H9 (cell line): ENCODE measurements at regions not wholly inside any gene's neighbourhood (a gene's known extent, or its start where the extent isn't known, plus 50 kb on each side); places are given as distances from the start of the nearest gene placed in this dataset.
A peak's percentile ranks its signal among the peaks of the same experiment; 100 is the strongest.

Experiments used
- DNase-seq: peaks from one replicate; pipeline ENCODE4 v3.0.0-alpha.2; 2017
- H2AFZ ChIP-seq: one replicate; pipeline ENCODE4 v1.6.1; 2013; ENCODE audit warnings: mild to moderate bottlenecking, low read length, control low read depth, moderate library complexity
- H2AK5ac ChIP-seq: 2 replicates; pipeline ENCODE4 v1.6.1; 2013; ENCODE audit warnings: low read length, control low read depth, mixed read lengths; ENCODE audit not compliant: insufficient read length
- H2BK120ac ChIP-seq: one replicate; pipeline ENCODE4 v1.6.1; 2013; ENCODE audit warnings: low read depth, mild to moderate bottlenecking, low read length, control low read depth, inconsistent platforms; ENCODE audit not compliant: poor library complexity, severe bottlenecking
- H2BK12ac ChIP-seq: 2 replicates; pipeline ENCODE4 v1.6.1; 2013; ENCODE audit warnings: low read length, control low read depth, mixed read lengths, low read depth; ENCODE audit not compliant: insufficient read length
- H2BK15ac ChIP-seq: 2 replicates; pipeline ENCODE4 v1.6.1; 2013; ENCODE audit warnings: low read depth, low read length, control low read depth
- H2BK20ac ChIP-seq: one replicate; pipeline ENCODE4 v1.6.1; 2013; ENCODE audit warnings: low read depth, mild to moderate bottlenecking, low read length, control low read depth, inconsistent platforms; ENCODE audit not compliant: poor library complexity, severe bottlenecking
- H2BK5ac ChIP-seq: 2 replicates; pipeline ENCODE4 v1.6.1; 2013; ENCODE audit warnings: low read length, control low read depth, mixed read lengths; ENCODE audit not compliant: insufficient read length
- H3K14ac ChIP-seq: 2 replicates; pipeline ENCODE4 v1.6.1; 2013; ENCODE audit warnings: low read length, control low read depth; ENCODE audit not compliant: insufficient read depth
- H3K18ac ChIP-seq: 2 replicates; pipeline ENCODE4 v1.6.1; 2013; ENCODE audit warnings: low read depth, mild to moderate bottlenecking, mixed read lengths, low read length, control low read depth; ENCODE audit not compliant: insufficient read length
- H3K23ac ChIP-seq: 2 replicates; pipeline ENCODE4 v1.6.1; 2013; ENCODE audit warnings: low read length, control low read depth, mixed read lengths, low read depth; ENCODE audit not compliant: insufficient read length
- H3K23me2 ChIP-seq: 2 replicates; pipeline ENCODE4 v1.6.1; 2013; ENCODE audit warnings: low read depth, mild to moderate bottlenecking, mixed read lengths, low read length, control low read depth; ENCODE audit not compliant: insufficient read length, poor library complexity, severe bottlenecking
- H3K27ac ChIP-seq: 2 replicates; pipeline ENCODE4 v1.5.1; 2013; ENCODE audit warnings: low read length, control low read depth, mixed read lengths, low read depth; ENCODE audit not compliant: insufficient read length
- H3K27me3 ChIP-seq: 2 replicates; pipeline ENCODE4 v1.6.1; 2013; ENCODE audit warnings: low read length, control low read depth, inconsistent platforms; ENCODE audit not compliant: insufficient read depth
- H3K4ac ChIP-seq: 2 replicates; pipeline ENCODE4 v1.6.1; 2013; ENCODE audit warnings: low read depth, mild to moderate bottlenecking, control low read depth, inconsistent platforms, low read length, moderate library complexity
- H3K4me1 ChIP-seq: 2 replicates; pipeline ENCODE4 v1.6.1; 2013; ENCODE audit warnings: low read length, control low read depth, inconsistent platforms; ENCODE audit not compliant: insufficient read depth
- H3K4me2 ChIP-seq: 2 replicates; pipeline ENCODE4 v1.6.1; 2013; ENCODE audit warnings: low read length, control low read depth, mixed read lengths; ENCODE audit not compliant: insufficient read length, insufficient read depth
- H3K56ac ChIP-seq: 2 replicates; pipeline ENCODE4 v1.6.1; 2013; ENCODE audit warnings: low read depth, mild to moderate bottlenecking, mixed read lengths, low read length, control low read depth; ENCODE audit not compliant: insufficient read length
- H3K79me1 ChIP-seq: 2 replicates; pipeline ENCODE4 v1.6.1; 2013; ENCODE audit warnings: low read depth, mild to moderate bottlenecking, moderate library complexity, low read length, control low read depth, inconsistent platforms; ENCODE audit not compliant: insufficient read depth, poor library complexity, severe bottlenecking
- H3K79me2 ChIP-seq: 2 replicates; pipeline ENCODE4 v1.6.1; 2013; ENCODE audit warnings: low read length, control low read depth, inconsistent platforms; ENCODE audit not compliant: insufficient read depth
- H3K9ac ChIP-seq: 2 replicates; pipeline ENCODE4 v1.6.1; 2013; ENCODE audit warnings: low read length, control low read depth, mixed read lengths; ENCODE audit not compliant: insufficient read length; ENCODE audit errors: extremely low read depth
- H3K9me3 ChIP-seq: one replicate; pipeline ENCODE4 v1.6.1; 2013; ENCODE audit warnings: low read depth, low read length, inconsistent platforms; ENCODE audit not compliant: control insufficient read depth
- H3T11ph ChIP-seq: one replicate; pipeline ENCODE4 v1.6.1; 2013; ENCODE audit warnings: mild to moderate bottlenecking, low read length, control low read depth, inconsistent platforms
- H4K20me1 ChIP-seq: one replicate; pipeline ENCODE4 v1.6.1; 2013; ENCODE audit not compliant: control insufficient read depth, insufficient read length, insufficient read depth
- H4K5ac ChIP-seq: 2 replicates; pipeline ENCODE4 v1.6.1; 2013; ENCODE audit warnings: low read depth, mild to moderate bottlenecking, mixed read lengths, low read length, control low read depth; ENCODE audit not compliant: insufficient read length
- H4K8ac ChIP-seq: replicated peaks from 2 replicates; pipeline ENCODE4 v1.6.1; 2013; ENCODE audit warnings: low read length, control low read depth, mixed read lengths, low read depth; ENCODE audit not compliant: insufficient read length
- H4K91ac ChIP-seq: 2 replicates; pipeline ENCODE4 v1.6.1; 2013; ENCODE audit warnings: low read depth, mild to moderate bottlenecking, moderate library complexity, mixed read lengths, low read length, control low read depth; ENCODE audit not compliant: insufficient read length
- H3K27ac Mint-ChIP-seq, 3 experiments: 2 replicates in 2 of 3; 3 replicates in 1 of 3; pipeline ENCODE4 v1.8.0; 2020 to 2021; ENCODE audit warnings: mixed read lengths in 3 of 3, mild to moderate bottlenecking in 1 of 3, moderate library complexity in 1 of 3
- H3K27me3 Mint-ChIP-seq: 2 replicates; pipeline ENCODE4 v1.8.0; 2021; ENCODE audit warnings: low read depth, mild to moderate bottlenecking, moderate library complexity, mixed read lengths
- H3K36me3 Mint-ChIP-seq, 3 experiments: 2 replicates in 2 of 3; 3 replicates in 1 of 3; pipeline ENCODE4 v1.8.0; 2020 to 2021; ENCODE audit warnings: low read depth in 3 of 3, mixed read lengths in 3 of 3; ENCODE audit not compliant: insufficient read depth in 1 of 3
- H3K4me1 Mint-ChIP-seq, 2 experiments: 2 replicates each; pipeline ENCODE4 v1.8.0; 2020; ENCODE audit warnings: mixed read lengths in 2 of 2
- H3K4me3 Mint-ChIP-seq, 2 experiments: 2 replicates in 1 of 2; 3 replicates in 1 of 2; pipeline ENCODE4 v1.8.0; 2020 to 2021; ENCODE audit warnings: mild to moderate bottlenecking in 2 of 2, mixed read lengths in 2 of 2, moderate library complexity in 1 of 2
- H3K9me3 Mint-ChIP-seq, 2 experiments: 2 replicates in 1 of 2; 3 replicates in 1 of 2; pipeline ENCODE4 v1.8.0; 2020; ENCODE audit warnings: mild to moderate bottlenecking in 2 of 2, mixed read lengths in 2 of 2, moderate library complexity in 1 of 2
- CTCF ChIP-seq: fragments of 200-600 bp; sonication (generic); conservative IDR thresholded peaks from 3 replicates; pipeline ENCODE4 v1.8.0; 2021; ENCODE audit warnings: antibody characterized with exemption, mild to moderate bottlenecking
- WGBS: extraction: QIAGEN DNeasy Blood & Tissue Kit; methylation state at CpG from one replicate; pipeline ENCODE4 v1.1.7; 2013; ENCODE audit warnings: missing lambda C conversion rate, low lambda C conversion rate, mixed read lengths; ENCODE audit not compliant: insufficient read length; ENCODE audit errors: extremely low coverage; 5-methylcytosine and 5-hydroxymethylcytosine counted together

DNA sequence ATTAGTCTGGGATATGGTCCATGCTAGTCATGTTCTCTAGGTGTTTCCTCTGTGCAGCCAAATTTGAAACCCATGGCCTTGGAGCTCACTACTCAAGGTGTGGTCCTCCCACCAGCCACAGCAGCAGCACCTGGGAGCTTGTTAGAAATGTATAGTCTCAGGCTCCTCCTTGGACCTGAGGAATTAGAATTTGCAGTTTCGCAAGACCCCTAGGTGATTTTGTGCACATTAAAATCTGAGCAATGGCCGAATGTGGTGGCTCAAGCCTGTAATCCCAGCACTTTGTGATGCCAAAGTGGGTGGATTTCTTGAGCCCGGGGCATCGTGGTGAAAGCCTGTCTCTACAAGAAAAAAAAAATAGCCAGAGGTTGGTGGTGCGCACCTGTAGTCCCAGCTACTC is 72.3 kb upstream of the NEK6 start:
- no peak overlapping the region for H3K14ac ChIP-seq
- H2AK5ac ChIP-seq: no peak overlapping the region
- no peak overlapping the region for H3K4ac ChIP-seq
- H3K23ac ChIP-seq: no peak overlapping the region
- H3K56ac ChIP-seq: no peak overlapping the region
- no peak overlapping the region for H2BK120ac ChIP-seq
- Mint-ChIP-seq H3K27ac (peak overlapping the region in 1 of 3 experiments; percentile 61; a peak in 1 of 7 replicates), H3K9me3 (no peaks in the 10 kb centered on the region; a peak in 1 of 5 replicates), H3K36me3 (no peaks in the 10 kb centered on the region), H3K27me3 (peaks cover 17% of the 10 kb centered on the region), H3K4me1 (peaks cover 4 to 9% of the 10 kb centered on the region in 2 experiments), H3K4me3 (no peak overlapping the region)
- no peak overlapping the region for H2BK5ac ChIP-seq
- H4K91ac ChIP-seq: no peak overlapping the region
- no peak overlapping the region for H2BK20ac ChIP-seq
- no peak for DNase-seq
- H3K23me2 ChIP-seq: no peaks in the 10 kb centered on the region
- no peak overlapping the region for H3K18ac ChIP-seq
- no peaks in the 10 kb centered on the region for H3K79me1 ChIP-seq
- no peaks in the 10 kb centered on the region for H3K9me3 ChIP-seq
- H3K79me2 ChIP-seq: no peaks in the 10 kb centered on the region
- no peak overlapping the region for H4K5ac ChIP-seq
- no peak overlapping the region for H3K27ac ChIP-seq
- H3K4me1 ChIP-seq: no peaks in the 10 kb centered on the region; the same call in 1 of the 2 replicates
- TF ChIP-seq CTCF: no peak
- no peak overlapping the region for H3T11ph ChIP-seq
- no peak overlapping the region for H4K8ac ChIP-seq
- H3K9ac ChIP-seq: no peak overlapping the region
- H2AFZ ChIP-seq: no peak overlapping the region
- no peak overlapping the region for H2BK12ac ChIP-seq
- no peak overlapping the region for H3K4me2 ChIP-seq
- H2BK15ac ChIP-seq: no peak overlapping the region
- no peaks in the 10 kb centered on the region for H4K20me1 ChIP-seq
- no CpG with 5 or more reads among the region's 5 CpGs for WGBS
- no peaks in the 10 kb centered on the region for H3K27me3 ChIP-seq
